NCI-H1092 treated with DMSO at 0.1 percent for 48 hours (cell line): ENCODE measurements at regions not wholly inside any gene's neighbourhood (a gene's known extent, or its start where the extent isn't known, plus 50 kb on each side); places are given as distances from the start of the nearest gene placed in this dataset.

ENCODE experiments used
- DNase-seq: peaks from one replicate; lab custom pipeline; 2025; lab: John Stamatoyannopoulos, UW

- peak; percentile 18 for DNase-seq
Measured at GRCh38 chr3:184508938-184509337, 52.6 kb upstream of the EPHB3 start.

GRCh38 chr3:184511741-184512140, 49.8 kb upstream of the EPHB3 start:
- no peak for DNase-seq
